LNCAP (cell line): ENCODE measurements at regions not wholly inside any gene's neighbourhood (a gene's known extent, or its start where the extent isn't known, plus 50 kb on each side); places are given as distances from the start of the nearest gene placed in this dataset.

ENCODE experiments used
- CTCF ChIP-seq: fragments of 450-650 bp; IDR thresholded peaks from 2 replicates; pipeline ENCODE4 v1.5.1; 2017; ENCODE audit warnings: mild to moderate bottlenecking

- TF ChIP-seq CTCF: no peak
Measured at GRCh38 chr22:47631571-47632102, 869.2 kb downstream of the TBC1D22A start.

GRCh38 chr22:47630741-47631534 is 868.5 kb downstream of the TBC1D22A start:
- TF ChIP-seq CTCF: no peak

GRCh38 chr22:47629791-47630655 is 867.6 kb downstream of the TBC1D22A start:
- TF ChIP-seq CTCF: no peak

GRCh38 chr22:47629273-47629711 is 866.8 kb downstream of the TBC1D22A start:
- no peak for TF ChIP-seq CTCF

- TF ChIP-seq CTCF: no peak
Measured at GRCh38 chr22:47628477-47629272, 866.2 kb downstream of the TBC1D22A start.

- no peak for TF ChIP-seq CTCF
Measured at GRCh38 chr22:47627556-47628253, 865.3 kb downstream of the TBC1D22A start.
